SK-N-SH (cell line): ENCODE measurements at regions not wholly inside any gene's neighbourhood (a gene's known extent, or its start where the extent isn't known, plus 50 kb on each side); places are given as distances from the start of the nearest gene placed in this dataset.

Experiments
- CTCF ChIP-seq: fragments of 200-600 bp; sonication (generic); IDR thresholded peaks from 2 replicates; pipeline ENCODE4 v1.6.1; 2017; ENCODE audit warnings: antibody characterized with exemption, mild to moderate bottlenecking, moderate library complexity
- FOXJ3 ChIP-seq: sonication (generic); formaldehyde crosslinking; IDR thresholded peaks from 2 replicates; pipeline ENCODE4 v1.5.1; 2020; ENCODE audit warnings: mild to moderate bottlenecking, missing genetic modification reagents

- TF ChIP-seq FOXJ3 (CRISPR knock-in tag) (no peak), CTCF (no peak)
Observed at GRCh38 chr12:28750946-28751685, 398.0 kb upstream of the FAR2 start.
